ENCODE measurements at regions not wholly inside any gene's neighbourhood (a gene's known extent, or its start where the extent isn't known, plus 50 kb on each side); places are given as distances from the start of the nearest gene placed in this dataset.

DNA sequence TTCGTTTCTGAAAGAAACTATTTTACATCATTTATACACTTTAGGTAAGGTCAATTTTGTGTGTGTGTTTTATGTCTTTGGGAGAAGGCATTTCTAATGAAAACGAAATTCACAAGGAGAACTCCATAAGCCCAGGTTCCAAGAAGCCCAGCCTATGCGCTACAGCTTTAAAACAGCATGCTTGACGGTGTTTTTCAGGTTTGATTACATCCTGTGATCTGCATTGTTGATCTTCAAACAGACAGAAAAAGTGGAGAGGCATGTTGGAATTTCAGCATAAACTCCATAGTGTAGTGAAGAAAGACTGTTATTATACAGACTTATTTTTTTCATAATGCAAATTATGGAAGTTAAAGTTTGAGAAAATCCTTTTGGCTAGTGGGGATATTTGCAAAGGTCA, 187.6 kb downstream of the TEX36 start:
- Histone ChIP-seq H3K36me3 (ENCODE audit: control insufficient read depth in 1 of 2, insufficient read depth in 2 of 2, low read length in 2 of 2) (no peaks in the 10 kb centered on the region), H3K9me3 (ENCODE audit: control insufficient read depth in 1 of 2, low read length in 2 of 2) (no peaks in the 10 kb centered on the region), H3K9ac (ENCODE audit: low read depth in 1 of 2, low read length in 2 of 2) (no peak overlapping the region), H3K4me3 (ENCODE audit: low read depth in 1 of 2, low read length in 2 of 2) (no peak overlapping the region), H3K27ac (ENCODE audit: low read depth, low read length) (no peak overlapping the region), H3K4me1 (ENCODE audit: control insufficient read depth in 1 of 2, insufficient read depth in 2 of 2, low read length in 2 of 2) (no peaks in the 10 kb centered on the region), H3K27me3 (ENCODE audit: control insufficient read depth in 1 of 2, insufficient read depth in 2 of 2, low read length in 2 of 2) (peaks cover 0 to 3% of the 10 kb centered on the region in 2 donors)

DNA sequence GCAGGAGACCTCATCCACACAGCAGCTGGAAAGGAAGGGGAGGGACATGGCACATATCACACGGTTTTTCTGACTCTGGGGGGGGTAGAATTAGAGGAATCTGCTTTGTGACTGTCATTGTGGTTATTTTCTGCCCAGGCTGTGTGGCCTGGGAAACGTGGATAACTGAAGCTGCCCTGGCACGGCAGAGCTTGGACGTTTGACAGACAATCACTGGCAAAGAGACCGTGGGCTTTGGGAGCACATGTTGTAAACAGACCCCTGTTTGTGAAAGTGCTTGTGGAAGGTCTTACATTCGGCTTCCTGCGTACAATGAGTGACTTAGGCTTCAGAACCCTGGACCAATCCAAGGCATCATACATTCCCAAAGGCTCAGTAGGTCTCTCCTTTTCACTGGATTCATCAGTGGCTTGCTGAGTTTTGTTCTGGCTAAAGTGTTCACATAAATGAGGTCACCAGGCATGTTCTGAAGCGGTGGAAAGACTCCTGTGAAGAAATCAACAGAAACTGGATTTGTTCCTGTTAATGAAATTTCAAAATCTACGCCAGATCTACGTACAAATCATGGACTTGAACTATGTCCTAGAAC, 188.2 kb downstream of the TEX36 start:
- Histone ChIP-seq H3K27ac (ENCODE audit: low read depth, low read length) (no peak overlapping the region), H3K36me3 (ENCODE audit: control insufficient read depth in 1 of 2, insufficient read depth in 2 of 2, low read length in 2 of 2) (no peaks in the 10 kb centered on the region), H3K9me3 (ENCODE audit: control insufficient read depth in 1 of 2, low read length in 2 of 2) (no peaks in the 10 kb centered on the region), H3K9ac (ENCODE audit: low read depth in 1 of 2, low read length in 2 of 2) (no peak overlapping the region), H3K4me1 (ENCODE audit: control insufficient read depth in 1 of 2, insufficient read depth in 2 of 2, low read length in 2 of 2) (no peaks in the 10 kb centered on the region), H3K4me3 (ENCODE audit: low read depth in 1 of 2, low read length in 2 of 2) (no peak overlapping the region), H3K27me3 (ENCODE audit: control insufficient read depth in 1 of 2, insufficient read depth in 2 of 2, low read length in 2 of 2) (peaks cover 0 to 3% of the 10 kb centered on the region in 2 donors)

DNA sequence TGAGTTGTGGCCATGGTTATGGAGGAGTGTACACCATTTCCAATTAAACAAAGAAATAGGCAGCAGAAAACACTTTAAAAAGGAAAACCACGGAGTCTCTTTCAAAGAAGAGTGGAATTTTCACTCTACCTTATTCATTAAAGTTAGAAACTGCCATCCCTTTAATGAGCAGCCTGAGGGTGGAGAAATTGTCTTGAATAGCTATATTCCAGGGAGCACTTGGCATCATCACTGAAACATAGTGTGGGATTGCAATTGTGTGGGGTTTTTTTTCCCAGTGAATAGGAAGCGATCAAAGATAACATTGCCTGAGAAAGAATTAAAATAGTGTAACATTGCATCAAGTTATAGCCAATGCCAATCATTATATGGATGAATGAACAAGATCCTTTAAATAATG, 191.6 kb downstream of the TEX36 start:
- Histone ChIP-seq H3K9ac (ENCODE audit: low read depth in 1 of 2, low read length in 2 of 2) (no peak overlapping the region), H3K4me3 (ENCODE audit: low read depth in 1 of 2, low read length in 2 of 2) (no peak overlapping the region), H3K9me3 (ENCODE audit: control insufficient read depth in 1 of 2, low read length in 2 of 2) (no peaks in the 10 kb centered on the region), H3K36me3 (ENCODE audit: control insufficient read depth in 1 of 2, insufficient read depth in 2 of 2, low read length in 2 of 2) (no peaks in the 10 kb centered on the region), H3K4me1 (ENCODE audit: control insufficient read depth in 1 of 2, insufficient read depth in 2 of 2, low read length in 2 of 2) (no peaks in the 10 kb centered on the region), H3K27ac (ENCODE audit: low read depth, low read length) (no peak overlapping the region), H3K27me3 (ENCODE audit: control insufficient read depth in 1 of 2, insufficient read depth in 2 of 2, low read length in 2 of 2) (peaks cover 0 to 6% of the 10 kb centered on the region in 2 donors)

DNA sequence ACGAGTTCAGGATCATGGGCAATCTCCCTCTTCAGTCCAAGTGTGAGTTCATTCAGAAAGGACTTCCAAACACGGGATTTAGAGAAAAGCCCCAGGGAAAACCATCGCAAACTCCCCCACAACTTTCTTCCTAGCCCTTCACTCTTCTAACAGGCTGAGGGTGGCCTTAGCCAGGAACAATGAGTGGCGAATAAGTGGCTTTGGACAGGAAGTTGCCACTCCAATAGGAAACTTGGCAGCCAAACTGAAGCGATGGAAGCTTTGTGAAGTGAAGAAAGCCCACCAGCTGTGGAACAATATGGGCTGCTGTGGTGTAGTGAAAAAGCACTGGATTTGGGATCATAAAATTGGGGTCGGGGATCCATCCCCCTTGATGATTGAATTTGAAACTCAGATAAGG, 193.2 kb downstream of the TEX36 start:
- Histone ChIP-seq H3K4me1 (ENCODE audit: control insufficient read depth in 1 of 2, insufficient read depth in 2 of 2, low read length in 2 of 2) (no peaks in the 10 kb centered on the region), H3K27ac (ENCODE audit: low read depth, low read length) (no peak overlapping the region), H3K27me3 (ENCODE audit: control insufficient read depth in 1 of 2, insufficient read depth in 2 of 2, low read length in 2 of 2) (peaks cover 0 to 6% of the 10 kb centered on the region in 2 donors), H3K9me3 (ENCODE audit: control insufficient read depth in 1 of 2, low read length in 2 of 2) (no peaks in the 10 kb centered on the region), H3K9ac (ENCODE audit: low read depth in 1 of 2, low read length in 2 of 2) (no peak overlapping the region), H3K4me3 (ENCODE audit: low read depth in 1 of 2, low read length in 2 of 2) (no peak overlapping the region), H3K36me3 (ENCODE audit: control insufficient read depth in 1 of 2, insufficient read depth in 2 of 2, low read length in 2 of 2) (no peaks in the 10 kb centered on the region)

DNA sequence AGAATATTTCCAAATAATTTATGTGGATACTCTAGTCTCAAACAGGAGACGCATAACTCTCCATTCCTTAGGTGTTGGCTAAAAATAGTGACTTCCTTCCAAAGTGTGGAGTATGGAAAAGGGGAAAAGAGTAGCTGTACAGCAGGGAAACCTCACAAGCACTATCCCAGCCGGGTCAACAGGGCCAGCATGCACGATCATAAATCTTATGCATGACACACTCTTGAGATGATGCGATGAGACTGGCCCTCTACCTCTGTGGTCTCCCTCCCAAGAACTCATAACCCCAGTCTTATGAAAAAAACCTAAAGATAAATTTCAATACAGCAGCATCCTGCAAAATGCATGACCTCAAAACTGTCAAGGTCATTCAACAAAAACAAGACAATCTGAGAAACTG, 197.3 kb downstream of the TEX36 start:
- Histone ChIP-seq H3K4me1 (ENCODE audit: control insufficient read depth in 1 of 2, insufficient read depth in 2 of 2, low read length in 2 of 2) (no peaks in the 10 kb centered on the region), H3K4me3 (ENCODE audit: low read depth in 1 of 2, low read length in 2 of 2) (no peak overlapping the region), H3K27ac (ENCODE audit: low read depth, low read length) (no peak overlapping the region), H3K27me3 (ENCODE audit: control insufficient read depth in 1 of 2, insufficient read depth in 2 of 2, low read length in 2 of 2) (peaks cover 3% of the 10 kb centered on the region in 2 donors), H3K36me3 (ENCODE audit: control insufficient read depth in 1 of 2, insufficient read depth in 2 of 2, low read length in 2 of 2) (no peaks in the 10 kb centered on the region), H3K9ac (ENCODE audit: low read depth in 1 of 2, low read length in 2 of 2) (no peak overlapping the region), H3K9me3 (ENCODE audit: control insufficient read depth in 1 of 2, low read length in 2 of 2) (no peaks in the 10 kb centered on the region)

DNA sequence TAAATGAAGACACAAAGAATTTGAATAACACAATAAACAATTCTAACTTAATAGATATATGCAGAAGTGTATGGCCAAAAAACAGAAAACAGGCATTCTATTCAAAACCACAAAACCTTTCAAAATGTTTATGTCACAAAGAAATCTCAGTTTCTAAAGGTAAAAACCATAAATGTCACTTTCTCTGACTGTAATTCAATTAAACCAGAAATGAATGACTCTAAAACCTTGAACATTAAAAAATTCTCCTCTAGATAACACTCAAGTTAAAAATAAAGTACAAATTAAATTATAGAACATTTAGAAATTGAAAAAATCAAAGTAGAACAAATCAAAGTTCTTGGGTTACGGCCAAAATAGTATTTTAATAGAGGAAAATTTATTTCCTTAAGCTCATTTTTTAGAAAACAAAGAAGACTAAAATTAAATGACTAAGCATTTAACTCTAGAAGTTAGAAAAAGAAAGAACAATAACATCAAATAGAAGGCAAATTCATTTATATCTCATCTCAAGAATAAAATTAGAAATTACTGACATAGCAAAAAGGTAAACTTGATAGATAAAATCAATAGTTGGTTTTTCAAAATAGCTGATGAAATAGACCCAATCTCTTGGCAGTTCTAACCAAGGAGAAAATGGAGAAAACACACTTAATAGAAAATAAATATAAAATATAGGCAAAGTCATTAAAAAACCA, 198.8 kb downstream of the TEX36 start:
- Histone ChIP-seq H3K4me1 (ENCODE audit: control insufficient read depth in 1 of 2, insufficient read depth in 2 of 2, low read length in 2 of 2) (no peaks in the 10 kb centered on the region), H3K4me3 (ENCODE audit: low read depth in 1 of 2, low read length in 2 of 2) (no peak overlapping the region), H3K9me3 (ENCODE audit: control insufficient read depth in 1 of 2, low read length in 2 of 2) (no peaks in the 10 kb centered on the region), H3K9ac (ENCODE audit: low read depth in 1 of 2, low read length in 2 of 2) (no peak overlapping the region), H3K27me3 (ENCODE audit: control insufficient read depth in 1 of 2, insufficient read depth in 2 of 2, low read length in 2 of 2) (peaks cover 3% of the 10 kb centered on the region in 2 donors), H3K27ac (ENCODE audit: low read depth, low read length) (no peak overlapping the region), H3K36me3 (ENCODE audit: control insufficient read depth in 1 of 2, insufficient read depth in 2 of 2, low read length in 2 of 2) (no peaks in the 10 kb centered on the region)

DNA sequence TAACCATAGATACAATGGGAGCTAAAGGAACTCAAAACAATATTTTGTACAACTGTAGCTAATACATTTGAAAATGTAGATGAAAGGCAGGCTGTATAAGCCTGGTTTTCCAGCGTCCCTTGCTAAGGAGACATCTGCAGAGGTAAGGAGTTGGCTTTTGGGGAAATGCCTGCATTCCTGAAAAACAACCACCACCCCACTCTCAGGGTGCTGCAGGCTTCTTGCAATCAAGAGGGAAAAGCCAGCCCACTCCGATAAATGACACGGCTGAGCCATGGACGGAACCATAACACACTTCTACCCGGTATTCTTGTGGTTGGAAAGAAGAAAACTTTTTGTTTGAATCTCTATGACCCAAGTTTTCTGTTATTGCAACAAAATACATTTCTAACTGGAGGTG, 200.3 kb downstream of the TEX36 start:
- Histone ChIP-seq H3K4me1 (ENCODE audit: control insufficient read depth in 1 of 2, insufficient read depth in 2 of 2, low read length in 2 of 2) (no peaks in the 10 kb centered on the region), H3K36me3 (ENCODE audit: control insufficient read depth in 1 of 2, insufficient read depth in 2 of 2, low read length in 2 of 2) (no peaks in the 10 kb centered on the region), H3K27ac (ENCODE audit: low read depth, low read length) (no peak overlapping the region), H3K4me3 (ENCODE audit: low read depth in 1 of 2, low read length in 2 of 2) (no peak overlapping the region), H3K9me3 (ENCODE audit: control insufficient read depth in 1 of 2, low read length in 2 of 2) (no peaks in the 10 kb centered on the region), H3K27me3 (ENCODE audit: control insufficient read depth in 1 of 2, insufficient read depth in 2 of 2, low read length in 2 of 2) (peaks cover 2 to 3% of the 10 kb centered on the region in 2 donors), H3K9ac (ENCODE audit: low read depth in 1 of 2, low read length in 2 of 2) (no peak overlapping the region)

DNA sequence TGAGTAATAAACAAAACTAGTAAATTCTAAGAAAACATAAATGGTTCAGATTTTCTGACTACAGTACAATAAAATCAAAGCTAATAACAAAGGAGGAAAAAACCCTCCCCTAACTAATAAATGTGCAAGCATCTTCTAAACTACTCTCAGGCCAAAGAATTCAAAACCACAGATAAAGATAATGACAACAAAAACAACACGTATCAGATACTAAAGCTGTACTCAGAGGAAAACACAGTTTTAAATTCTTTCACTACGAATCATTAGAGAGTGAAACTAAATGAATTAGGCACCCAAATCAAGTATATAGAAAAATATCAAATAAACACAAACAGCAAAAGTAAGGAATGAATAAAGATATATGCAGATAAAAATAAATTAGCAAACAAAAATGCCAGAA, 200.9 kb downstream of the TEX36 start:
- H3K27ac ChIP-seq (ENCODE audit: low read depth, low read length), result no peak overlapping the region
- H3K4me3 ChIP-seq (ENCODE audit: low read depth in 1 of 2, low read length in 2 of 2), result no peak overlapping the region
- H3K27me3 ChIP-seq (ENCODE audit: control insufficient read depth in 1 of 2, insufficient read depth in 2 of 2, low read length in 2 of 2), result peaks cover 0 to 3% of the 10 kb centered on the region in 2 donors
- no peak overlapping the region for H3K9ac ChIP-seq (ENCODE audit: low read depth in 1 of 2, low read length in 2 of 2)
- no peaks in the 10 kb centered on the region for H3K4me1 ChIP-seq (ENCODE audit: control insufficient read depth in 1 of 2, insufficient read depth in 2 of 2, low read length in 2 of 2)
- no peaks in the 10 kb centered on the region for H3K36me3 ChIP-seq (ENCODE audit: control insufficient read depth in 1 of 2, insufficient read depth in 2 of 2, low read length in 2 of 2)
- no peaks in the 10 kb centered on the region for H3K9me3 ChIP-seq (ENCODE audit: control insufficient read depth in 1 of 2, low read length in 2 of 2)

DNA sequence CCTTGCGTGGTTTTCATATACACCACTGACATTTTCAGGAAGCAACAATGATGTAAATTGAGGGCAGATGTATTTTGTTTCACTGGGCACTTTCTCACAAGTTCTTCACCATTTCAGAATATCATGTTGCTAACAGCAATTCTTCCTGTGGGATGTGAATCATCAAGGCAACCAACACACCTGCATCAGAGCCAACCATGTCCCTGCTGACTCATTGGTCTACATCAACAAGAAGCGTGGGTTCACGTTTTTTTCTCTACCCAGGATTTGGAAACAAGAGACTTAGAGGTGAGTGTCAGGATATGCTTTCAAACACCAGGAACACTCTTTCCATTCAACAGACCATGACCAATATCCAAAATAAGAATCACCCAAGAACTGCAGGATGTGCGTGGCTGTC, 203.9 kb downstream of the TEX36 start:
- no peak overlapping the region for H3K27ac ChIP-seq (ENCODE audit: low read depth, low read length)
- H3K9ac ChIP-seq (ENCODE audit: low read depth in 1 of 2, low read length in 2 of 2), result no peak overlapping the region
- H3K9me3 ChIP-seq (ENCODE audit: control insufficient read depth in 1 of 2, low read length in 2 of 2), result no peaks in the 10 kb centered on the region
- H3K27me3 ChIP-seq (ENCODE audit: control insufficient read depth in 1 of 2, insufficient read depth in 2 of 2, low read length in 2 of 2), result peaks cover 0 to 3% of the 10 kb centered on the region in 2 donors
- no peak overlapping the region for H3K4me3 ChIP-seq (ENCODE audit: low read depth in 1 of 2, low read length in 2 of 2)
- H3K36me3 ChIP-seq (ENCODE audit: control insufficient read depth in 1 of 2, insufficient read depth in 2 of 2, low read length in 2 of 2), result no peaks in the 10 kb centered on the region
- no peaks in the 10 kb centered on the region for H3K4me1 ChIP-seq (ENCODE audit: control insufficient read depth in 1 of 2, insufficient read depth in 2 of 2, low read length in 2 of 2)

DNA sequence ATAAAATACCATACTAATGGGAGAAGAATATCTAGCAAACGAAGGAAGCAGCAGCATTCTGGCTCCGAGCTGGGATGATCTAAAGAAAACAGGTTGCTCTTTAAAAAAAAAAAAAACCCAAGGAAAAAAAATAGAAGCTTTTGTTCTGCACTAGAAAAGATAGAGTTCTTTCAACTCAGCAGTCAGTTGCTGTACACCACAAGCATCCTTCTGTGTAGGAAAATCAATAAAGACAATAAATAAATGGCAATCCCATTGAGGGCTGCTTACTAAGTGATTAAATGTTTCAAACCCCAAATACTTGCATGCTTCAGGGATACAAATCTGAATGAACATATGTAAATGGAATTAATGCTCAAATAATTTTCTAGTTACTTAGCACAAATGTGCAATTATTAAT, 207.1 kb downstream of the TEX36 start:
- Histone ChIP-seq H3K27ac (ENCODE audit: low read depth, low read length) (no peak overlapping the region), H3K9me3 (ENCODE audit: control insufficient read depth in 1 of 2, low read length in 2 of 2) (no peaks in the 10 kb centered on the region), H3K36me3 (ENCODE audit: control insufficient read depth in 1 of 2, insufficient read depth in 2 of 2, low read length in 2 of 2) (no peaks in the 10 kb centered on the region), H3K4me1 (ENCODE audit: control insufficient read depth in 1 of 2, insufficient read depth in 2 of 2, low read length in 2 of 2) (no peaks in the 10 kb centered on the region), H3K27me3 (ENCODE audit: control insufficient read depth in 1 of 2, insufficient read depth in 2 of 2, low read length in 2 of 2) (no peaks in the 10 kb centered on the region), H3K9ac (ENCODE audit: low read depth in 1 of 2, low read length in 2 of 2) (no peak overlapping the region), H3K4me3 (ENCODE audit: low read depth in 1 of 2, low read length in 2 of 2) (no peak overlapping the region)
